ENCODE measurements at regions not wholly inside any gene's neighbourhood (a gene's known extent, or its start where the extent isn't known, plus 50 kb on each side); places are given as distances from the start of the nearest gene placed in this dataset.

GRCh38 chr13:42409075-42409474 lies 137.1 kb downstream of the AKAP11 start:
- Histone ChIP-seq H3K4me1 (ENCODE audit: control insufficient read depth in 1 of 2, insufficient read depth in 2 of 2, low read length in 2 of 2) (no peaks in the 10 kb centered on the region), H3K27ac (ENCODE audit: low read depth, low read length) (no peak overlapping the region), H3K27me3 (ENCODE audit: insufficient read depth, low read length) (peaks cover 7% of the 10 kb centered on the region; the same call in 1 of the 2 replicates), H3K9me3 (ENCODE audit: control insufficient read depth in 1 of 2, insufficient read depth in 1 of 2, low read depth in 1 of 2, low read length in 2 of 2) (no peaks in the 10 kb centered on the region), H3K4me2 (ENCODE audit: low read length) (no peak overlapping the region), H3K9me2 (ENCODE audit: insufficient read depth) (no peaks in the 10 kb centered on the region), H2AFZ (ENCODE audit: low read depth, low read length, poor library complexity, severe bottlenecking) (no peak overlapping the region), H3K9ac (ENCODE audit: low read length) (no peak overlapping the region), H3K36me3 (ENCODE audit: control insufficient read depth in 1 of 2, insufficient read depth in 2 of 2, low read length in 2 of 2) (no peaks in the 10 kb centered on the region), H3K79me2 (ENCODE audit: insufficient read depth, low read length) (no peaks in the 10 kb centered on the region), H4K20me1 (ENCODE audit: insufficient read depth) (no peaks in the 10 kb centered on the region), H3K4me3 (replicated peaks in 1 of 2; ENCODE audit: low read depth in 1 of 2, low read length in 2 of 2) (no peak overlapping the region)
- TF ChIP-seq YY1 (IDR thresholded peaks at IDR 0.05; ENCODE audit: extremely low read depth, insufficient replicate concordance, low read depth, low read length) (no peak), REST (IDR thresholded peaks at IDR 0.05; ENCODE audit: low read depth) (no peak), ZFX (IDR thresholded peaks at IDR 0.05) (no peak), TCF7L2 (IDR thresholded peaks at IDR 0.05; ENCODE audit: borderline replicate concordance, extremely low read depth, insufficient read depth, insufficient read length) (no peak), EZH2 (IDR thresholded peaks at IDR 0.05) (no peak), SRF (IDR thresholded peaks at IDR 0.05; ENCODE audit: low read depth) (no peak), RAD21 (IDR thresholded peaks at IDR 0.05; ENCODE audit: low read depth) (no peak), ATF3 (IDR thresholded peaks at IDR 0.05) (no peak)
- CTCF ChIA-PET = no interaction called here
- RAD21 ChIA-PET (ENCODE audit: low non-redundant PET in 1 of 2, low total read pairs in 2 of 2, uncharacterized antibody in 2 of 2, unreplicated experiment in 2 of 2) = no interaction called here
- ATAC-seq (no peak), DNase-seq (ENCODE audit: low read depth, low spot score) (no peak)
- no TSS peak for BruUV-seq (replicated peaks)
- intact Hi-C loops (cut with micrococcal nuclease) = no loop called here
- POLR2A ChIA-PET = no interaction called here

All from HCT116 (cell line).